Liver (tissue), 8 donors: ENCODE measurements at regions not wholly inside any gene's neighbourhood (a gene's known extent, or its start where the extent isn't known, plus 50 kb on each side); places are given as distances from the start of the nearest gene placed in this dataset.

Experiments used
- DNase-seq: peaks from one replicate; pipeline ENCODE4 v3.0.0-alpha.2; 2017; ENCODE audit warnings: low spot score
- H3K27ac ChIP-seq, 2 donors: one replicate each; pipeline ENCODE4 v1.7.0; 2013; ENCODE audit warnings: inconsistent platforms in 2 of 2, low read length in 2 of 2, control low read depth in 1 of 2, low read depth in 1 of 2, mild to moderate bottlenecking in 1 of 2
- H3K27me3 ChIP-seq, 4 donors: one replicate each; pipeline versions ENCODE4 v1.6.1 to v1.7.0; 2013; ENCODE audit warnings: low read length in 3 of 4, inconsistent platforms in 1 of 4, mild to moderate bottlenecking in 1 of 4, moderate library complexity in 1 of 4; ENCODE audit not compliant: control insufficient read depth in 4 of 4, insufficient read depth in 4 of 4
- H3K36me3 ChIP-seq, 4 donors: one replicate each; pipeline versions ENCODE4 v1.6.1 to v1.7.0; 2013; ENCODE audit warnings: low read length in 3 of 4, mild to moderate bottlenecking in 3 of 4, low read depth in 1 of 4, moderate library complexity in 1 of 4; ENCODE audit not compliant: control insufficient read depth in 4 of 4, insufficient read depth in 3 of 4
- H3K4me1 ChIP-seq, 4 donors: one replicate each; pipeline versions ENCODE4 v1.6.1 to v1.7.0; 2013; ENCODE audit warnings: low read length in 3 of 4, mild to moderate bottlenecking in 3 of 4, moderate library complexity in 1 of 4; ENCODE audit not compliant: control insufficient read depth in 4 of 4, insufficient read depth in 4 of 4
- H3K4me3 ChIP-seq, 3 donors: one replicate each; pipeline versions ENCODE4 v1.6.1 to v1.7.0; 2013; ENCODE audit warnings: low read length in 3 of 3, control low read depth in 1 of 3, low read depth in 1 of 3, mild to moderate bottlenecking in 1 of 3
- H3K9ac ChIP-seq, 2 donors: one replicate each; pipeline ENCODE4 v1.7.0; 2013; ENCODE audit warnings: low read length in 2 of 2, mild to moderate bottlenecking in 2 of 2, moderate library complexity in 2 of 2, control low read depth in 1 of 2, low read depth in 1 of 2
- H3K9me3 ChIP-seq, 4 donors: one replicate each; pipeline versions ENCODE4 v1.6.1 to v1.7.0; 2013; ENCODE audit warnings: low read length in 3 of 4; ENCODE audit not compliant: control insufficient read depth in 4 of 4
- CTCF ChIP-seq: fragments of 150-350 bp; IDR thresholded peaks from 2 replicates; pipeline ENCODE4 v1.5.1; 2017; ENCODE audit warnings: improper control_type of control experiment, low read depth, low read length; ENCODE audit not compliant: missing input control
- EGR1 ChIP-seq, 2 donors: IDR thresholded peaks; 2 replicates each; pipeline ENCODE4 v1.6.1; 2016 to 2018; ENCODE audit warnings: antibody characterized with exemption in 2 of 2, low read depth in 2 of 2
- FOXA1 ChIP-seq: IDR thresholded peaks from 2 replicates; pipeline ENCODE4 v1.6.1; 2016; ENCODE audit warnings: antibody characterized with exemption
- GABPA ChIP-seq, 2 donors: IDR thresholded peaks in 1 of 2; conservative IDR thresholded peaks in 1 of 2; 2 replicates each; pipeline ENCODE4 v1.6.1; 2016; ENCODE audit warnings: antibody characterized with exemption in 2 of 2, mild to moderate bottlenecking in 1 of 2, moderate library complexity in 1 of 2
- HNF4A ChIP-seq, 2 donors: conservative IDR thresholded peaks; 2 replicates each; pipeline ENCODE4 v1.6.1; 2016; ENCODE audit warnings: antibody characterized with exemption in 2 of 2, mild to moderate bottlenecking in 2 of 2
- HNF4G ChIP-seq: IDR thresholded peaks from 2 replicates; pipeline ENCODE4 v1.6.1; 2016; ENCODE audit warnings: antibody characterized with exemption
- JUND ChIP-seq, 2 donors: IDR thresholded peaks; 2 replicates each; pipeline ENCODE4 v1.6.1; 2016; ENCODE audit warnings: antibody characterized with exemption in 2 of 2
- MAX ChIP-seq: IDR thresholded peaks from 2 replicates; pipeline ENCODE4 v1.6.1; 2016; ENCODE audit warnings: antibody characterized with exemption
- NR2F2 ChIP-seq: IDR thresholded peaks from 2 replicates; pipeline ENCODE4 v1.6.1; 2016; ENCODE audit warnings: antibody characterized with exemption
- RAD21 ChIP-seq, 2 donors: IDR thresholded peaks; 2 replicates each; pipeline ENCODE4 v1.6.1; 2016; ENCODE audit warnings: antibody characterized with exemption in 2 of 2, mild to moderate bottlenecking in 2 of 2
- REST ChIP-seq: IDR thresholded peaks from 2 replicates; pipeline ENCODE4 v1.6.1; 2016; ENCODE audit warnings: antibody characterized with exemption, mild to moderate bottlenecking
- RXRA ChIP-seq, 2 donors: IDR thresholded peaks; 2 replicates each; pipeline ENCODE4 v1.6.1; 2017 to 2018; ENCODE audit warnings: antibody characterized with exemption in 2 of 2, mild to moderate bottlenecking in 1 of 2
- TAF1 ChIP-seq: conservative IDR thresholded peaks from 2 replicates; pipeline ENCODE4 v1.6.1; 2016; ENCODE audit warnings: antibody characterized with exemption, mild to moderate bottlenecking
- YY1 ChIP-seq: IDR thresholded peaks from 2 replicates; pipeline ENCODE4 v1.6.1; 2016; ENCODE audit warnings: antibody characterized with exemption, mild to moderate bottlenecking
- ZBTB33 ChIP-seq: IDR thresholded peaks from 2 replicates; pipeline ENCODE4 v1.6.1; 2016; ENCODE audit warnings: antibody characterized with exemption
- WGBS: extraction: QIAGEN DNeasy Blood & Tissue Kit; methylation state at CpG from one replicate; pipeline ENCODE4 v1.1.7; 2013; 5-methylcytosine and 5-hydroxymethylcytosine counted together
- donor health status: healthy.
- donor health status: healthy.
- donor health status: healthy.
- donor health status: healthy.
- donor health status: healthy.

- Histone ChIP-seq H3K27me3 (no peaks in the 10 kb centered on the region), H3K4me3 (no peak overlapping the region), H3K27ac (no peak overlapping the region), H3K9ac (no peak overlapping the region), H3K36me3 (no peaks in the 10 kb centered on the region), H3K9me3 (no peaks in the 10 kb centered on the region), H3K4me1 (no peaks in the 10 kb centered on the region)
- TF ChIP-seq GABPA (IDR thresholded peaks at IDR 0.05 in 1 of 2, conservative IDR thresholded peaks at IDR 0.05 in 1 of 2) (no peak), RXRA (IDR thresholded peaks at IDR 0.05) (no peak), YY1 (no peak)
- 82% methylated on average over 4 of the region's 4 CpGs for whole genome bisulfite sequencing
- no peak for DNase-seq
Observed at GRCh38 chr4:32890398-32890797, 2170.2 kb downstream of the PCDH7 start.

GRCh38 chr4:32909053-32909452 is 2188.9 kb downstream of the PCDH7 start:
- Histone ChIP-seq H3K9ac (no peak overlapping the region), H3K9me3 (peaks cover 0 to 5% (median 0%) of the 10 kb centered on the region in 4 donors), H3K27me3 (no peaks in the 10 kb centered on the region), H3K4me3 (no peak overlapping the region), H3K27ac (no peak overlapping the region), H3K36me3 (no peaks in the 10 kb centered on the region), H3K4me1 (no peaks in the 10 kb centered on the region)
- TF ChIP-seq ZBTB33 (no peak), MAX (no peak), NR2F2 (no peak), CTCF (no peak), RXRA (IDR thresholded peaks at IDR 0.05) (no peak), REST (no peak), TAF1 (no peak), FOXA1 (no peak), JUND (IDR thresholded peaks at IDR 0.05) (no peak), HNF4A (conservative IDR thresholded peaks at IDR 0.05) (no peak), YY1 (no peak), HNF4G (no peak), EGR1 (IDR thresholded peaks at IDR 0.05; ENCODE audit: low read depth in 2 of 2) (no peak), GABPA (IDR thresholded peaks at IDR 0.05 in 1 of 2, conservative IDR thresholded peaks at IDR 0.05 in 1 of 2) (no peak), RAD21 (IDR thresholded peaks at IDR 0.05) (no peak)
- WGBS: 76% methylated on average over 3 of the region's 3 CpGs
- no peak for DNase-seq
